ENCODE measurements at regions not wholly inside any gene's neighbourhood (a gene's known extent, or its start where the extent isn't known, plus 50 kb on each side); places are given as distances from the start of the nearest gene placed in this dataset.

- Histone ChIP-seq H3K27ac (replicated peaks) (no peak overlapping the region), H3K27me3 (ENCODE audit: low read depth) (peaks cover 42% of the 10 kb centered on the region), H3K36me3 (no peaks in the 10 kb centered on the region), H3K9me3 (replicated peaks) (no peaks in the 10 kb centered on the region), H3K4me3 (no peak overlapping the region), H3K4me1 (no peaks in the 10 kb centered on the region)
- TF ChIP-seq CTCF (IDR thresholded peaks at IDR 0.05; ENCODE audit: borderline replicate concordance) = no peak
- DNase-seq = no peak
- intact Hi-C loops (cut with micrococcal nuclease) = no loop called here
Observed at GRCh38 chr14:70269582-70269981, 80.8 kb upstream of the SLC8A3 start.

- H3K27ac ChIP-seq (replicated peaks) = no peak overlapping the region
- intact Hi-C loops (cut with micrococcal nuclease) = no loop called here
- no peak overlapping the region for H3K4me3 ChIP-seq
- H3K9me3 ChIP-seq (replicated peaks) = no peaks in the 10 kb centered on the region
- no peak for TF ChIP-seq CTCF (IDR thresholded peaks at IDR 0.05; ENCODE audit: borderline replicate concordance)
- no peaks in the 10 kb centered on the region for H3K4me1 ChIP-seq
- H3K27me3 ChIP-seq (ENCODE audit: low read depth) = peaks cover 43% of the 10 kb centered on the region
- H3K36me3 ChIP-seq = no peaks in the 10 kb centered on the region
- DNase-seq = no peak
Observed at GRCh38 chr14:70268760-70269159, 80.0 kb upstream of the SLC8A3 start.

- H3K4me3 ChIP-seq = no peak overlapping the region
- H3K4me1 ChIP-seq = no peaks in the 10 kb centered on the region
- intact Hi-C loops (cut with micrococcal nuclease) = no loop called here
- DNase-seq = no peak
- no peak for TF ChIP-seq CTCF (IDR thresholded peaks at IDR 0.05; ENCODE audit: borderline replicate concordance)
- H3K36me3 ChIP-seq = no peaks in the 10 kb centered on the region
- H3K27me3 ChIP-seq (ENCODE audit: low read depth) = peaks cover 60% of the 10 kb centered on the region
- no peaks in the 10 kb centered on the region for H3K9me3 ChIP-seq (replicated peaks)
- no peak overlapping the region for H3K27ac ChIP-seq (replicated peaks)
Observed at GRCh38 chr14:70266157-70266556, 77.4 kb upstream of the SLC8A3 start.

GRCh38 chr14:70265422-70265821 lies 76.7 kb upstream of the SLC8A3 start:
- Histone ChIP-seq H3K4me3 (no peak overlapping the region), H3K9me3 (replicated peaks) (no peaks in the 10 kb centered on the region), H3K36me3 (no peaks in the 10 kb centered on the region), H3K4me1 (no peaks in the 10 kb centered on the region), H3K27me3 (ENCODE audit: low read depth) (peaks cover 64% of the 10 kb centered on the region), H3K27ac (replicated peaks) (no peak overlapping the region)
- no peak for TF ChIP-seq CTCF (IDR thresholded peaks at IDR 0.05; ENCODE audit: borderline replicate concordance)
- no peak for DNase-seq
- intact Hi-C loops (cut with micrococcal nuclease) = no loop called here

- Histone ChIP-seq H3K36me3 (no peaks in the 10 kb centered on the region), H3K4me3 (no peak overlapping the region), H3K9me3 (replicated peaks) (no peaks in the 10 kb centered on the region), H3K27ac (replicated peaks) (no peak overlapping the region), H3K4me1 (no peaks in the 10 kb centered on the region), H3K27me3 (ENCODE audit: low read depth) (peaks cover 89% of the 10 kb centered on the region)
- intact Hi-C loops (cut with micrococcal nuclease) = no loop called here
- no peak for TF ChIP-seq CTCF (IDR thresholded peaks at IDR 0.05; ENCODE audit: borderline replicate concordance)
- no peak for DNase-seq
Observed at GRCh38 chr14:70259420-70259819, 70.7 kb upstream of the SLC8A3 start.

GRCh38 chr14:70257526-70257925 lies 68.8 kb upstream of the SLC8A3 start:
- no peaks in the 10 kb centered on the region for H3K4me1 ChIP-seq
- TF ChIP-seq CTCF (IDR thresholded peaks at IDR 0.05; ENCODE audit: borderline replicate concordance) = no peak
- no peaks in the 10 kb centered on the region for H3K9me3 ChIP-seq (replicated peaks)
- H3K27me3 ChIP-seq (ENCODE audit: low read depth) = peaks cover 93% of the 10 kb centered on the region
- intact Hi-C loops (cut with micrococcal nuclease) = no loop called here
- DNase-seq = no peak
- no peak overlapping the region for H3K4me3 ChIP-seq
- H3K27ac ChIP-seq (replicated peaks) = no peak overlapping the region
- no peaks in the 10 kb centered on the region for H3K36me3 ChIP-seq
